ENCODE measurements at regions not wholly inside any gene's neighbourhood (a gene's known extent, or its start where the extent isn't known, plus 50 kb on each side); places are given as distances from the start of the nearest gene placed in this dataset.
"Not testable (repeated sequence)": the region's sequence is repeated elsewhere in the genome, so short reads cannot be mapped to it uniquely, and the experiment has no call there.

- no peak for DNase-seq
These were observed 655.7 kb upstream of the MAP3K7 start for GRCh38 chr6:91242614-91242949.

DNA sequence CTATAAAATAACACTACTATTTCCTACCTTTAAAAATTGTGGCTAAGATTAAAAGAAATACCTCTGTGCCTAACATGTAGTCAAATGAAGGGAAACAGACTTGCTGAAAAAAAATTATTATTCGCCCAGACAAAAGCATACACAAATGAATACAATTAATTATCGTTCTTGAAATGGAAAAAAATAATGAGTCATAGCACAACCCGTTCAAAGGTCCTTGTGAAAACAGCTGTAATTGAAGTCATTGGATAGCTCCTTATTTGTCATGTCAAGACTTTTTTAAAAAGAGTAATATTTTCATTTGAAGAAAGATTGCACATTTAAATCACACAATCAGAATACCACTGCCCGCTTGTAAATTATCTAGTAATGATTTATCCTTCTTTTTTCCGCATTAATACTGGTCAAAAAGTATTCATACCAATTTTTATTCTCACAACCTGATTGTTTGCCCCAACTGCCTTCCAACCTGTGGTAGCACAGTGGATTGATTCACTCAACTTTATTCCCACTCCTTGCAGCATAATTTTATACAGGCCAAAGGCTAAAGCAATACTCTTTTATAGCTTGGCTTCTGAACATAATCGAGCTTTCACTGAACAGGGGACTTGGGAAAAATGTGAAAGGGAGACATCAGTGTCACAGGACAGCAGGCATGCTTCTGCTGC is 655.2 kb upstream of the MAP3K7 start:
- DNase-seq = no peak

DNA sequence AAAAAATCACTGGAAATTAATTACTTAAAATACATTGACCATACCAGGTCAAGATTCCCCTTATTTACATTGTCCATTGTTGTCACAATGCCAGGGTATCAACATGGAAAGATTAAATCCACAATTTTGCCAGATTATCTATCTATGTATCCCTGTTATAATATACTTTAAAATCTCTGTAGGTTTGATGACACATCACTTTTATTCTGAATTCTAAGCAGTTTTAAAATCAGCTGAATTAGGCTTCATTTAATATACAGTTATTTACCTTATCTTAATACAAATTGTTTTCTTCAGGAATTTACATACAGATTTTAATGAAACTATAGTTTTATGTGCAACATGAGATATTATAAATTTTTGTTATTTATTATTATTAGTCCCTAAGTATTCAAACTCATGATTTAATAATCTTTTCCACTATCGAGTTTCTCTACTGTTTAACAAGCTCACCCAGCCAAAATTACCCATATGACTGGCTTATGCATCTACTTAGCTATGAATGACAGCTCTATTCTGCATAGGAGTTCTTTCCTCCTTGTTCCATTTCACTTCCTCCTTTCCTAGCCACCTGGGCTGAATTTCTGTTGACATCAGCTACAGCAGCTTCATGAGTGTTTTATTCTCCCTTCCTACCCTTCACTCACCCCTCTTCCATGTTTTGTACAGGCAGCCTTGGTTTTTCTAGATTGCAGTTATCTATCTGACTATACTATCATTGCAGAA is 654.2 kb upstream of the MAP3K7 start:
- no peak for DNase-seq

DNA sequence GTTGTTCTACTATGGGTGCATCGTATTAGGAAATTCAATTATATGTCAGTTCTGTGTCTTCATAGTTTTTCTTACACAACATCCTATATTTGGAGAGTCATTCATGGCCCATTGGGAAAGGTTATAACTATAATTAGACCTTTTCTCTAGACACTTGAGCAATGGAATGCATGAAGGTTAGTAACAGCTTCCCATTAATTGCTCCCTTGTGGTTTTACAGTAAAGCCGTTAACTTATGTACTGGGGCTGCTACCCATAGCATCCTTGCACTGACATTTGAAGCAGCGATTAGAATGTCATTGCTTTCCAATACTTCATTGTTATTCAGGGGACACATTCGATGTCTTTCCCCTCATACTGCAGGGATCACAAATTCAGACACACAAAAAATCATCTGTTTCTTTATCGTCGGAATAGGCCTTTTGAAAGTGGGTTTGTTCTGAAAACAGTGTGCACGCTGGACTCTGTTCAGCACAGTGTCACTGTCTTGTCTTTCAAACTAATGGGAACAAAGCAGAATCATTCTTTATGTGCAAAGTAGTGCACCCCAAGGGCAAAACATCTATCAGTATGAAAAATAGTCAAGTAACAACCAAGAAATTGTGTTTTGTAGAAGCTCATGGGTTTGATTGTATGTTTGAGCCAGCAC is 634.3 kb upstream of the MAP3K7 start:
- DNase-seq = no peak

GRCh38 chr6:91213229-91213901 is 626.5 kb upstream of the MAP3K7 start:
- no peak for DNase-seq

GRCh38 chr6:91198588-91199255 is 611.9 kb upstream of the MAP3K7 start:
- DNase-seq = no peak

- no peak for DNase-seq
These were observed 609.9 kb upstream of the MAP3K7 start for GRCh38 chr6:91196729-91197128.

- DNase-seq = no peak
These were observed 606.6 kb upstream of the MAP3K7 start for GRCh38 chr6:91193446-91193845.

GRCh38 chr6:91190041-91190440 is 603.2 kb upstream of the MAP3K7 start:
- DNase-seq = not testable (repeated sequence)

- no peak for DNase-seq
These were observed 598.2 kb upstream of the MAP3K7 start for GRCh38 chr6:91185072-91185471.

DNA sequence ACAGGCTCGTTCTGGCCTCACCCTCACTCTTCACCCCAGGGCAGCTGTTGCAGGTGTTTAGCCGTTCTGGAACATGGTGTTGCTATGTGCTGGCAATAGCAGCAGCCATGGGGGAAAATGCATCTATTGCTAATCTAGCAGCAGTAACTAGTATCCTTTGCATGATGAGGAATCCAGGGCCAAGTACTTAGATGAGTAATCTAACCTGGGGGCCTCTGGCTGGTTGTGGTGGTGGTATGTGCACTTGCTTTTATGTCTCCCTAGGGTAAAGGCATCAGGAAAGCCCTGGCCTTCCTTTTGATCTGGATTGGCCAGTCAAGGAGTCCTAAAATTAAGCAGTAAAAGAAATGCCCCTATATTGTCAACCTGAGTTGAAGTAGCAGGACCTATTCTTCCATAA is 594.5 kb upstream of the MAP3K7 start:
- DNase-seq = no peak

- no peak for DNase-seq
These were observed 586.8 kb upstream of the MAP3K7 start for GRCh38 chr6:91173651-91174050.

GRCh38 chr6:91173186-91173585 is 586.3 kb upstream of the MAP3K7 start:
- no peak for DNase-seq

DNA sequence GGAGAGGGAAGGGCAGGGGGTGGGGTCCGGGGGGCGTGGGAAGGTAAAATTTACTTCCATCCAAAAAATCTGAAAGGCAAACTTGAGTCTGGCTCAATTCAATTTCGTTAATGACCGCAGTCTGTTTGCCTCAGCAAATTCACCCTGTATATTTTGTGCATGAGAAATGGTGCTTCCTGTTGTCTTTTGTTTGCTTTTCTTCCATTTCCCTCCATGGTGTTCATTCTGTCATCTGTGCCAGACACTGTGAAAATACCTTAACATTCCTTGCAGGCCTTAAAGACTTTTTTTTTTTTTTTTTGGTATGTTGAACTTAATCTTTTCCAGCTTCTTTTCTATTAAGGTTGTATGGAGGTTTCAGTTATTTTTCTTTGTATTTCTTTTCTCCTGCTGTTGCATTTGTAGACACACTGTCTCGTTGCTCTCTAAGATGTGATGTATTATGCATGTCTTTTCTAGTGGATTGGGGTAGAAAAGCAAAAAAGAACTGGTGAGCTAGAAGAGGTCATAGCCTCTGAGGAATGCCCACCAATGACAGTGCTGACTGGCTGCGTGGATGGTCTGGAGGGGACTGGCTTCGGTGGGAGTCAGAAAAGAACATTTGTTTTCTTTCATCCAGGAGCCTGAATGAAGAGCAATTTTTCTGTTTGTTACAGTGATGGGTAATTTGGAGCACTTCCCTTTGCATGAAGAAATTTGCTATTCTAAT is 585.0 kb upstream of the MAP3K7 start:
- DNase-seq = no peak

DNA sequence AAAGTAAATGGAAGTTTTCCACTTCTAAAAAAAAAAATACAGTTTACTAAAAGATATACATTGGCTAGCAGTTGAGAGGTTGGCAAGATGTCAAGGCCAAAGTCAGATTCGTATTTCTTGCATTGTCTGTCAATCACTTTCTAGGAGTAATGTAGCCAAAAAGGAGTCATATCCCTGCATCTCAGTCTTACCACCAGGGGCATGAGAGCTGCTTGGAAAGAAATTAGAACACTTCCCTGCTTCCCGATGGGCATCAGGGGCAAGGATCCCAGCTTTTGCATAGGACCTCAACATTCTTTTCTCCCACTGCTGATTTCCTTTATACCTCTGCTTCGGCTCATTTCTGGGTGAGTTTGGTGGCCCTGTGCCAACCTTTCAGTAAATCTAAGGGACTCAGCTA is 581.0 kb upstream of the MAP3K7 start:
- DNase-seq = peak; percentile 32

GRCh38 chr6:91166271-91167046 is 579.6 kb upstream of the MAP3K7 start:
- DNase-seq = no peak

DNA sequence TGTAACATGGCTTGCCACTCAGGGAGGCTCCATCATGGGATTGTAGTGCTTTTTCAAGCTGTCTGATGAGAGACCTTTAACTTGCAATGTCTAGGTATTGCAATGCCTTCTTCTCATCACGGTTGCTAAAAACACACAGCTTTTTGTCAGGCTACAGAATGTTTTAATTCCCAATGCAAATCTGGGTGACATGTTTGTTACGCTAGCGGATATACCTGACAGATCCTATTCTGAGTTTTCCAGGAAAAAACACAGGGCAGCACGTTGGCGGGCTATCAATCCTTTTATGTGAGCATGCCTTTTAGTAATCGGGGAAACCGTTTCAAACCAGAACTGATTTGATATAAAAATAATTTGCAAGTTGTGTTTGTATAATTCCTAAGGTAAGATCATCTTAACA is 577.2 kb upstream of the MAP3K7 start:
- DNase-seq = no peak

- DNase-seq = peak; percentile 71
These were observed 574.4 kb upstream of the MAP3K7 start for GRCh38 chr6:91161246-91161645.

DNA sequence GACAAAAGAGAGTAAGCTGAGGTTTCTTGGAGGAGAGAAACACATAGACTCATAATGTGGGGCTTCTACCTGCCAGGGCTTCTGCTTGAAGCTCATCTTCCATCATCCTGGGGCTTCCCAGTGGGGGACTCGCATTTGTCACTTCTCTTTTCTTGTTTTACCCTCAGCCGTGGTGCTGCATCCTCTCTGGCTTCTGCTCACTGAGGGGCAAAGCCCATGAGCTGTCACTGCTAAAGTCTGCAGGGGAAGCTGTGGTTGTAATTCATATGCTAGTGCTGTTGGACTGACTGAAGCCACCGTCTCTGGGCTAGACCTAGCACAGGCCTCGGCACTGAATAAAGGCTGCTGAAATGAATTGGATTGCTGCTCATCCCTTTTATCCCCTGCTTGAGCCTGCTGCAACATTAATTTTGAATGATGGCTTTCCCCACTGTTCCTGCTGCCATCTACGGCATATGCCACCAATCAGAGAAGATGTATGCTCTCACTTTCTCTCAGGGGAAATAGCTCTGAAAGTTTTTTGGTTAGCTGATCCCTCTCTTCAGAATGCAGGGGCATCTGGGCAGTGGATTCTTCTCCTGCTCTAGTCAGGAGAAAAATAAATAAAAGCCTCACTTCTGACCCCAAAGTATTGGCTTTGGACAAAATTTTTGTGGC is 568.4 kb upstream of the MAP3K7 start:
- no peak for DNase-seq

- peak; percentile 12 for DNase-seq
These were observed 566.0 kb upstream of the MAP3K7 start for GRCh38 chr6:91152824-91153223.
